Hepatic stellate cell (primary cell): ENCODE measurements at regions not wholly inside any gene's neighbourhood (a gene's known extent, or its start where the extent isn't known, plus 50 kb on each side); places are given as distances from the start of the nearest gene placed in this dataset.
A peak's percentile ranks its signal among the peaks of the same experiment; 100 is the strongest.
"Not testable (repeated sequence)": the region's sequence is repeated elsewhere in the genome, so short reads cannot be mapped to it uniquely, and the experiment has no call there.

Experiments
- DNase-seq: peaks from one replicate; pipeline ENCODE4 v3.0.0; 2011; ENCODE audit warnings: low spot score

- DNase-seq: peak; percentile 12
Observed at GRCh38 chr6:122184401-122184827, 215.0 kb upstream of the HSF2 start.

GRCh38 chr6:122185458-122185857, 214.0 kb upstream of the HSF2 start:
- DNase-seq: not testable (repeated sequence)

GRCh38 chr6:122187186-122187585, 212.3 kb upstream of the HSF2 start:
- no peak for DNase-seq

- no peak for DNase-seq
Observed at GRCh38 chr6:122198922-122199321, 200.5 kb upstream of the HSF2 start.

GRCh38 chr6:122200440-122200839, 199.0 kb upstream of the HSF2 start:
- no peak for DNase-seq

- DNase-seq: no peak
Observed at GRCh38 chr6:122202576-122203137, 196.8 kb upstream of the HSF2 start.

GRCh38 chr6:122207061-122207460, 192.4 kb upstream of the HSF2 start:
- DNase-seq: no peak

GRCh38 chr6:122207794-122208193, 191.7 kb upstream of the HSF2 start:
- DNase-seq: no peak

GRCh38 chr6:122214605-122215318, 184.7 kb upstream of the HSF2 start:
- no peak for DNase-seq

GRCh38 chr6:122220254-122220653, 179.2 kb upstream of the HSF2 start:
- DNase-seq: no peak

- no peak for DNase-seq
Observed at GRCh38 chr6:122222761-122223160, 176.7 kb upstream of the HSF2 start.

GRCh38 chr6:122223251-122223650, 176.2 kb upstream of the HSF2 start:
- DNase-seq: no peak

- no peak for DNase-seq
Observed at GRCh38 chr6:122238861-122239260, 160.6 kb upstream of the HSF2 start.

GRCh38 chr6:122246906-122247658, 152.4 kb upstream of the HSF2 start:
- DNase-seq: no peak

GRCh38 chr6:122248001-122248669, 151.3 kb upstream of the HSF2 start:
- DNase-seq: no peak

GRCh38 chr6:122248844-122249243, 150.6 kb upstream of the HSF2 start:
- DNase-seq: no peak

GRCh38 chr6:122258839-122259238, 140.6 kb upstream of the HSF2 start:
- DNase-seq: no peak

GRCh38 chr6:122264557-122264956, 134.9 kb upstream of the HSF2 start:
- DNase-seq: no peak

GRCh38 chr6:122265755-122266154, 133.7 kb upstream of the HSF2 start:
- no peak for DNase-seq

GRCh38 chr6:122268394-122268793, 131.1 kb upstream of the HSF2 start:
- DNase-seq: no peak

GRCh38 chr6:122276637-122277036, 122.8 kb upstream of the HSF2 start:
- no peak for DNase-seq

- DNase-seq: not testable (repeated sequence)
Observed at GRCh38 chr6:122280105-122281021, 119.1 kb upstream of the HSF2 start.
